NCI-H524 treated with DMSO at 0.1 percent for 48 hours (cell line): ENCODE measurements at regions not wholly inside any gene's neighbourhood (a gene's known extent, or its start where the extent isn't known, plus 50 kb on each side); places are given as distances from the start of the nearest gene placed in this dataset.
"Not testable (repeated sequence)": the region's sequence is repeated elsewhere in the genome, so short reads cannot be mapped to it uniquely, and the experiment has no call there.

Source experiments
- DNase-seq: peaks from one replicate; lab custom pipeline; 2025; lab: John Stamatoyannopoulos, UW

GRCh38 chr19:30817965-30818567 is 445.9 kb downstream of the ZNF536 start:
- DNase-seq = no peak

- no peak for DNase-seq
Observed at GRCh38 chr19:30817197-30817596, 445.0 kb downstream of the ZNF536 start.

- DNase-seq = no peak
Observed at GRCh38 chr19:30815889-30816580, 443.9 kb downstream of the ZNF536 start.

GRCh38 chr19:30812099-30812678 is 440.0 kb downstream of the ZNF536 start:
- DNase-seq = no peak

- no peak for DNase-seq
Observed at GRCh38 chr19:30811397-30812098, 439.4 kb downstream of the ZNF536 start.

GRCh38 chr19:30810726-30811125 is 438.5 kb downstream of the ZNF536 start:
- no peak for DNase-seq

- no peak for DNase-seq
Observed at GRCh38 chr19:30807278-30807677, 435.1 kb downstream of the ZNF536 start.

- DNase-seq = no peak
Observed at GRCh38 chr19:30806311-30806710, 434.1 kb downstream of the ZNF536 start.

GRCh38 chr19:30804751-30805150 is 432.6 kb downstream of the ZNF536 start:
- DNase-seq = no peak

- not testable (repeated sequence) for DNase-seq
Observed at GRCh38 chr19:30804333-30804732, 432.1 kb downstream of the ZNF536 start.

- DNase-seq = no peak
Observed at GRCh38 chr19:30802424-30803013, 430.3 kb downstream of the ZNF536 start.

- DNase-seq = no peak
Observed at GRCh38 chr19:30799865-30800755, 427.9 kb downstream of the ZNF536 start.

- no peak for DNase-seq
Observed at GRCh38 chr19:30795727-30796126, 423.5 kb downstream of the ZNF536 start.

- no peak for DNase-seq
Observed at GRCh38 chr19:30792561-30793505, 420.6 kb downstream of the ZNF536 start.

GRCh38 chr19:30791088-30791487 is 418.9 kb downstream of the ZNF536 start:
- no peak for DNase-seq

GRCh38 chr19:30790056-30790680 is 418.0 kb downstream of the ZNF536 start:
- no peak for DNase-seq

- DNase-seq = no peak
Observed at GRCh38 chr19:30788105-30788765, 416.1 kb downstream of the ZNF536 start.

- no peak for DNase-seq
Observed at GRCh38 chr19:30785458-30786137, 413.4 kb downstream of the ZNF536 start.
